ENCODE measurements at regions not wholly inside any gene's neighbourhood (a gene's known extent, or its start where the extent isn't known, plus 50 kb on each side); places are given as distances from the start of the nearest gene placed in this dataset.

GRCh38 chr2:31736695-31737454, 156.1 kb upstream of the SRD5A2 start:
- Histone ChIP-seq H3K27ac (ENCODE audit: insufficient read length, low read depth, low read length) (no peak overlapping the region), H3K27me3 (ENCODE audit: insufficient read depth, low read length) (no peaks in the 10 kb centered on the region), H4K20me1 (ENCODE audit: control insufficient read depth, insufficient read depth, insufficient read length) (no peaks in the 10 kb centered on the region), H3T11ph (ENCODE audit: low read length) (no peak overlapping the region), H3K18ac (ENCODE audit: insufficient read length, low read depth, low read length) (no peak overlapping the region), H2BK20ac (ENCODE audit: low read depth, low read length, poor library complexity, severe bottlenecking) (no peak overlapping the region), H3K56ac (ENCODE audit: insufficient read length, low read depth, low read length) (no peak overlapping the region), H2BK5ac (ENCODE audit: insufficient read length, low read length) (no peak overlapping the region), H3K4me2 (ENCODE audit: insufficient read depth, insufficient read length, low read length) (no peak overlapping the region), H3K23ac (ENCODE audit: insufficient read length, low read depth, low read length) (no peak overlapping the region), H3K4me1 (ENCODE audit: insufficient read depth, low read length) (no peaks in the 10 kb centered on the region), H2AK5ac (ENCODE audit: insufficient read length, low read length) (no peak overlapping the region), H2BK120ac (ENCODE audit: low read depth, low read length, poor library complexity, severe bottlenecking) (no peak overlapping the region), H4K91ac (ENCODE audit: insufficient read length, low read depth, low read length) (no peak overlapping the region), H2BK15ac (ENCODE audit: low read depth, low read length) (no peak overlapping the region), H3K14ac (ENCODE audit: insufficient read depth, low read length) (no peak overlapping the region), H4K5ac (ENCODE audit: insufficient read length, low read depth, low read length) (no peak overlapping the region), H3K9ac (ENCODE audit: extremely low read depth, insufficient read length, low read length) (no peak overlapping the region), H2AFZ (ENCODE audit: low read length) (no peak overlapping the region), H3K4ac (ENCODE audit: low read depth, low read length) (no peak overlapping the region), H2BK12ac (ENCODE audit: insufficient read length, low read depth, low read length) (no peak overlapping the region), H3K9me3 (ENCODE audit: control insufficient read depth, low read depth, low read length) (no peaks in the 10 kb centered on the region), H3K79me2 (ENCODE audit: insufficient read depth, low read length) (no peaks in the 10 kb centered on the region), H3K23me2 (ENCODE audit: insufficient read length, low read depth, low read length, poor library complexity, severe bottlenecking) (no peaks in the 10 kb centered on the region), H3K79me1 (ENCODE audit: insufficient read depth, low read depth, low read length, poor library complexity, severe bottlenecking) (no peaks in the 10 kb centered on the region), H4K8ac (replicated peaks; ENCODE audit: insufficient read length, low read depth, low read length) (no peak overlapping the region)
- H3K27ac Mint-ChIP-seq: no peak overlapping the region
- H3K4me3 Mint-ChIP-seq: no peak overlapping the region
- H3K36me3 Mint-ChIP-seq (ENCODE audit: insufficient read depth in 1 of 3, low read depth in 3 of 3): no peaks in the 10 kb centered on the region
- TF ChIP-seq, protein P1, sequence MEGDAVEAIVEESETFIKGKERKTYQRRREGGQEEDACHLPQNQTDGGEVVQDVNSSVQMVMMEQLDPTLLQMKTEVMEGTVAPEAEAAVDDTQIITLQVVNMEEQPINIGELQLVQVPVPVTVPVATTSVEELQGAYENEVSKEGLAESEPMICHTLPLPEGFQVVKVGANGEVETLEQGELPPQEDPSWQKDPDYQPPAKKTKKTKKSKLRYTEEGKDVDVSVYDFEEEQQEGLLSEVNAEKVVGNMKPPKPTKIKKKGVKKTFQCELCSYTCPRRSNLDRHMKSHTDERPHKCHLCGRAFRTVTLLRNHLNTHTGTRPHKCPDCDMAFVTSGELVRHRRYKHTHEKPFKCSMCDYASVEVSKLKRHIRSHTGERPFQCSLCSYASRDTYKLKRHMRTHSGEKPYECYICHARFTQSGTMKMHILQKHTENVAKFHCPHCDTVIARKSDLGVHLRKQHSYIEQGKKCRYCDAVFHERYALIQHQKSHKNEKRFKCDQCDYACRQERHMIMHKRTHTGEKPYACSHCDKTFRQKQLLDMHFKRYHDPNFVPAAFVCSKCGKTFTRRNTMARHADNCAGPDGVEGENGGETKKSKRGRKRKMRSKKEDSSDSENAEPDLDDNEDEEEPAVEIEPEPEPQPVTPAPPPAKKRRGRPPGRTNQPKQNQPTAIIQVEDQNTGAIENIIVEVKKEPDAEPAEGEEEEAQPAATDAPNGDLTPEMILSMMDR (conservative IDR thresholded peaks at IDR 0.05): no peak
- peaks cover 2% of the 10 kb centered on the region for H3K27me3 Mint-ChIP-seq (ENCODE audit: low read depth)
- H3K9me3 Mint-ChIP-seq: peaks cover 12 to 14% of the 10 kb centered on the region in 2 experiments; a peak in 2 of 5 replicates
- WGBS (ENCODE audit: extremely low coverage, insufficient read length, low lambda C conversion rate): no CpG with 5 or more reads among the region's 6 CpGs
- DNase-seq: no peak
- H3K4me1 Mint-ChIP-seq: no peaks in the 10 kb centered on the region

All from H9 (cell line).